ENCODE measurements at regions not wholly inside any gene's neighbourhood (a gene's known extent, or its start where the extent isn't known, plus 50 kb on each side); places are given as distances from the start of the nearest gene placed in this dataset.

DNA sequence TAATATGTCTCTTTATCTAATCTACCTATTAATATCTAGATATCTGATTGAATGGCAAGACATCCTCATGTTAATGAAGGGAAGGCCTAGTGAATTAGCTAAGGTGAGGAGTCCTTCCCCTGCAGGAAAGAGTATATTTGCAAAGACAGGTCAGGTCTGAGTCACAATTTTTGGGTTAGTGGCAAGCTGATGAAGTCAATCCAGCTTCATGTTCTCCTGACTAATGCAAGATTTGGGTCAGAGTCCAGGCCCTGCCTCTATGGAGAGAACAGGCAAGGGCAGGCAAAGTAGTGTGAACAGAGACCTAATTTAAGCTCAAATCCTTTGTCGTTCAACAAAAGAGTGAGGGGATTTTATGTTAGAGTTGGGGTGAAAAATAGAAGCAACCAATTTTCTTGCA lies 496.7 kb downstream of the BMP2 start:
- no peak for DNase-seq

DNA sequence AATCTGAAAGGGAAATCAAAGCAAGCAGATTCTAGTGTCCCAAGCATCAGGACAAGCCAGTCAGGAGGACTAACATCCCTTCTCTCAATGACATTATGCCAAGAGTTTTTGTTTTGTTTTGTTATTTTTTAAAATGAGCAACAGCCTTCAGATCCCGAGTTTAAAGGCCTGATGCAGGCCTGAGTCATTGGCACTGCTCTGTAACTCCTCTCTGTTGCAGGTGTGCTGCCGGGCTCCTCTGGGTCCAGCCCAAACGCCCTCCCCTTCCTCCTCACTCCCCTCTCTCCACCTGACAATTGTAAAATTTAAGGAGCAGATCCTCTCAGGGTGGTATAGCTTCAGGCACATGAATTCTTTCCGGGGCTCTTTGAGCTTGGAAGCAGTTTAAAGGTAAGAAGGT lies 502.0 kb downstream of the BMP2 start:
- no peak for DNase-seq

GRCh38 chr20:7272512-7272911 lies 505.0 kb downstream of the BMP2 start:
- DNase-seq, result no peak

DNA sequence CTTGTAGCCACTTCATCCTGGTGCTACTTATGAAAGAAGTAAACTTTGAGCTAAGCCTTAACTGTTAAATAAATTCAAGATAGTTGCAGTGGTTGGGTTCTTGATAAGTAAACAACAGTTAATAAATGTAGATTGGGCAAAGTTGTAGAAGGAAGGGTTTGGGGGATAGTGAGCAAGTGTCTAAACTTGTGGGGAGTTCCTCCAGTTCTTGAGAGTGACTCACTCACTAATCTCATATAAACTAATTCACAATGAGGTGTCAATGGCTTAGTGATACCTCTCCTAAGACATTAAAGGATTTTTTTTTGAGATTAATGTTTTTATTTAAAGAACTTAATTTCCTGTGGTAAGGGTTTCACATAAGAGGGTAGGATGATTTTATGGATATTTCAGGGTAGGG lies 507.4 kb downstream of the BMP2 start:
- DNase-seq, result no peak

DNA sequence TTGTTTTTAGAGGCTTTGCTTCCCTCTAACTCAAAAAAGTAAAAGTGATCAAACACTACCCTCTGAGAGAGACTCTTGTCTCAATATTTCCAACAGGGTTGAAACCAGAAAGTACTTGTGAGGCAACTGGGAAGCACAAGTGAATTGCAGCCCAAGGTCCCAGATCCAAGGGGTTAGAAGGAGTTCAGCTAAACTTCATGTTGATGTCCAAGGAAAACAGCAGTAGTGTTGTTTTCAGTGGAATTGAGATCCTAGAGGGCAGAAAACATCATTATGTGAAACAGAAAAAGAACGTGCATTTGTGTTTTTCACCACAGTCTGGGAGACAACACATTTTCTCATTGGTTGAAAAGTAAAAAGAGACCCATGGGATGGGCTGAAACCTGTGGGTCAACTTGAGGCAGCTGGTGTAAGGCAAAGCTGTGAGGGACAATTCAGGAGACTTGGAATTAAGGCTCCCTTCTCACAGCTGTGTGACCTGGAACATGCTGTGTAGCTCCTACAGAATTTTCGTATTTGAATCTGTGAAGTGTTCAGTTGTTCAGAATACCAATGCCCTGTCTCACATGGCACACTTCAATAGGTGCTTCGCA lies 508.3 kb downstream of the BMP2 start:
- no peak for DNase-seq

DNA sequence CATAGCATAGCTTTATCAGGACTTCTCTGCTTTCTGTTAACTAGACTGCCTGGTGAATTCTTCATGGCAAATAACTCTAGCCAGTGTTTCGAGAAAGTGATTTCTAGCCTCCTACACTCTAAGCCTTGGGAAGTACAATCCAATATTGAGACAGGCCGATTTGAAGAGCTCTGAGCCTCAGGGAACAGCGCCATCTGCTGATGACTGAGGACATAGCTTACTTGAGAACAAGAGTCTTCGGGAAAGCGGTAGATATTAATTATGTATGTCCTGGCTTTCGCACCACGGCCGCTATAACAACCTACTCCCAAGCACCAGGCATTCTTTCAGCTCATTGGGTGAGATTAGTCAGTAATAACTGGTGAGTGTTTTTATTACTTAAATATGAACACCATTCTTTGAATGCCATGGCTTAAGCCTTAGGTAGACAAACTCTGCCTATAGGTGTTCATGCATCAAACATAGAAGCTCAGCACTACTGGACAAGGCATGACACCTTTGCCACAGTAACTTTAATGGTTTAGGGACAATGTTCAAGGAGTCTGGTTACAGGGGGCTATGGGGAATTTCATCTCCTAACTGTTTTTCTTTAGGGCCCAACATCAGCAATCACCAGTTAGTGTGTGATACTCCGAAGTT lies 518.6 kb downstream of the BMP2 start:
- DNase-seq, result peak; percentile 86

DNA sequence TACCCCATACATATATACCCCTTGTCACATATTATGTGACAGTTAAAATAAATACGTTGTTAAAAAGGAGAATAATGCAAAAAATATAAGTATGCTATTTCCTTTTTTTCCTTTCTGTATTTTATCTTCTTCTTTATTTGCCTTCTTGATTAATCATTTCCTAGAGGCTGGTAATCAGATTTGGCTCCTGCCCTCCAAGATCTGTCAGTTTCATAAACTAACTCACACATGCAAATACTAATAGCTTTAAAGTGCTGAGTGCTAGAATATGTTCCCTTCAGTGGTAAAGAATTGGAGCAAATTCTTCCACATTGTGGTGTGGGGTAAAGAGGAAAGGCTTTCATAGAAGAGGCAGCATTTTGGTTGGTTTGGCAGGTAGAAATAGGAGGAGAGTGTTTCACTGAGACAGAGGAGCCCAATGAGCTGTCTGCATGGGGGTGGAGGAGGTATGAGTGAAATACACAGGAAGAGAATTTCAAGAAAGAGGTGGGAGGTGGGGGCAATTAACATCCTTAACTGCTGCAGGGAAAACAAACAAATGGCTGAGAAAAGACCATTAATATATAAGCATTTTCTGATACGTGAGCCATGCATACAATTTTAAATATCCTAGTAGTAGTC lies 523.9 kb downstream of the BMP2 start:
- no peak for DNase-seq

GRCh38 chr20:7291946-7292345 lies 524.5 kb downstream of the BMP2 start:
- no peak for DNase-seq

DNA sequence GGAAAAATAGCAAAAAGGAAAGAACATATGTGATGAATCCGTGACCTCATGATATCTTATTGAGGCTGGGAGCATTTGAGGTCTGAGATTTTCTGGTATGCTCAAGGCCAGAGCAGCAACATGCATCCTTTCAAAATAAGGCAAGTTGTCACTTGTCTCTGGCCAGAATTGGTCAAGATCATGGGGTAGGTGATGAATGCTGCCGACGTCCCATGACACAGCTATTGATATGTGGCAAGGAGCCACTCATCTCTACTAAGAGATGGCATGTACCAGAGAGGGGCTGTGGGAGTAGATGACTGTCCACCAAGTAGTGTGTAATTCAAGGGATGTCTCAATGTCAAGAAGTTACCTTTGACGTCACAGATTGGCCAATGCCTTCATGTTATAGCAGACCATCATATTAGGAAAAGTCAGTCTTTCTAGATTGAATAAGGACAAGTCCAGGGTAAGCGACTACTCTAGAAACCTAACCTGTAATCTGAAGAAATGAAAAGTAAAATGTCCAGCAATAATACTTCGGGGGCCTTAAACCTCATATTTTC lies 527.4 kb downstream of the BMP2 start:
- DNase-seq, result no peak

DNA sequence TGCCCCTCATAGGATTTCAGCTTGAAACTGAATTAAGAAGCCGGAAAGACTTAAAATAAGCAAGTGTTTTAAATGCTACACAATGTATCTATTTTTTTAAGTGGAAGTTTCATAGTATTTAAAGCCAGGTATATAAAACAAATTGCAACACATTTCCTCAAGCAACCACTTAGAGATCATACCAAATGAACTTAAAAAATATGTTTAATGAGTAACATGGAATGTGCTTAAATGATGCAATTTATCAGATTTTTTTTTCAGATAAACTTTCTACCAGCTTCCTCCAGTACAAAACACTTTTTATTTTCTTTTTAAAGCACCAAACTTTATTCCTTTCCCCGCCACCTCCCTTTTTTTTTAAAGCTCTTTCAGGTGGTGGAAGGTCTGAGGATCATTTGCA lies 534.3 kb downstream of the BMP2 start:
- DNase-seq, result no peak

DNA sequence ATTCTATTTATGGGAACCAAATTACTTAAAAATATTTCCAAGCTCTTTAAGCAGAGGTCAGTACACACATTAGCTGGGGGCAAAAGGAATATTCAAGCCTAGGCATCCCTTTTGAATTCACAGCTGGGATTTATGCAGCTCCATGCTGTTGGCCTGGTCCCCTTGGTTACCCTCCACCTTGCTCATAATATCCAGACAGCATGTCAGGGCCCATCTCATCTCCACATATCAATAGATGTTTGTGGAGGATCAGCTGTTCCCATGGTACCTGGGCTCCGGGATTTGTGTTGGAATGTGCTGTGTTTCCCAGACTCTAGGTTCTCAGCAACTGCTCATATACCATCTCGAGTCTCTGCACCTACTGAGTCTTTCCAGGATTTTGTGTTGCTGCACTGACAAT lies 534.8 kb downstream of the BMP2 start:
- DNase-seq, result no peak

GRCh38 chr20:7305976-7306375 lies 538.5 kb downstream of the BMP2 start:
- no peak for DNase-seq

DNA sequence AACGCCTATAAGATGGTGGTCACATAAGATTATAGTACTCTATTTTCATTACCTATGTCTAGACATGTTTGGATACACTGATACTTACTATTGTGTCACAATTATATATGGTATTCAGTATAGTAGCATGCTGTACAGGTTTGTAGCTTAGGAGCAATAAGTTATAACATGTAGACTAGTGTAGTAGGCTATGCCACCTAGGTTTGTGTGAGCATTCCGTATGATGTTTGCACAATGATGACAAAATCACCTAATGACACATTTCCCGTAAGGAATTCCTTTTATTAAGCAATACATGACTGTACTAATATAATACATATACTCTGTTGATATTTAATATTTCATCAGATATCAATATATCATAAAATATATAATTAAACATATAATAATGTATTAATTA lies 540.7 kb downstream of the BMP2 start:
- no peak for DNase-seq

DNA sequence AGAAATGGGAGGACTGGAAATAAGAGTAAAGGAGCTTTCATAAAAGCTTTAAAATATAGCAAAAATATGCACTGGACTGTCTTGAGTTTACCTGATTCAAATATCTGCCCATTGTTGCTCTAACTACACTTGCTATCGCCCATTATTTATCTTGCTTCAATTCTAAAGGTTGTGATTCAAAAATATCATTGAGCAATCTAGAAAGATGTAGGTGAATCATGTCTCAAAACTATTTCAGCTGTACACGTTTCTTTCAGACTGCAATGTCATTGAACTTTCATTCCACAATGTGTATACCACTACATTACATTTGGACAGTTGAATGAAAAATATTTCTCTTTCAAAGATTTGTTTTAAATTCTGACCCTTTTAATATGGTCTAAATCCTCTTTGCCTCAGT lies 545.6 kb downstream of the BMP2 start:
- DNase-seq, result no peak

DNA sequence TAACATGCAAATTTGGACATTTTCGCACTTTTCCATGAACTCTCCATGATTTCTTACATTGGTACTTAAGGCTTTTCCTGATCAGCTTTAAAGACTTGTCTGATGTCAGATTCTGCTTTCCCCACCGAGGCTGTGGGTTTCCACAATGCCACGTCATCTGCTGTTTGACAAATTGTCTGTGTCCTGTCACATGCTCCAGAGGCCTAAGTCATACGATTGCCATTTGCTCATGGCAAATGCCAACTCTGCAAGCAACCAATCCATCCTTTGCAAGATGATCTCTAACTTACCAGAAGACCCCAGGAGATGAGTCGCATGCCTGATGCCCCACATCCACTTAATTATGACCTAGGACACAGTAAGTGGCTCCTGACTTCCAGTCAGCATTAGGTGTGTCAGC lies 556.5 kb downstream of the BMP2 start:
- no peak for DNase-seq

DNA sequence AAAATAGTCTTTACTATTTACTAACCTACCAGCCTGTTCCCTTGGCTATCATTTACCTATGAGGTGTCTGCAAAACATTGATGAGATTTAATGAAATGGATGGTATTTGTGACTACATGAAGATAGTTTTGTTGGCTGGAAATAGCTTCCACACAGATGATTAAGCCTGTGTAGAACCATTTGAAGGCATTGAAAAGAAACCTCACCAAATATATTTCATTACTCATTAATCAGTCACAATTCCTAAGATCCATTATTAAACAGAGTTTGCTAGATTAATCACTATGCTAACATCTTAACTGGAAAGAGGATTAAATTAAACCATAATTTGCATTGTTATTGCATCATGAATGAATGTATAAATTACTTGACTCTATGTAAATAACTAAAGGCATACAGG lies 560.3 kb downstream of the BMP2 start:
- no peak for DNase-seq

DNA sequence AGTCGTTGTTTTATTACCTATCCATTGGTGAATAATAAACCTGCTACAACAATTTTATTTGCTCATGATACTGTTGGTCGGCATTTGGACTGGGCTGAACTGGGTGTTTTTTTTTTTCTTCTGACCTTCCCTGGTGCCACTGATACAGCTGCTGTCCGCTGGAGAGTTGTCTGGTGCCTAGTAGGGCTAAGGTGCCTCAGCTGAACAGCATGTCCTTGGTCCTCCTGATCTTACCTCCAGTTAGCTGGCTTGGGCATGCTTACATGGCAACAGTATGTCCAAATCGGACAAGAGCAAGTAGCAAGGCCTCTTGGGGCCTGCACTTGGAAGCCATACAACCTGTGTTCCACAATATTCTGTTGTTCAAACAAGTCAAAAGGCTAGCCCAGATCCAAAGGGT lies 563.4 kb downstream of the BMP2 start:
- DNase-seq, result no peak

GRCh38 chr20:7332169-7332568 lies 564.7 kb downstream of the BMP2 start:
- no peak for DNase-seq

GRCh38 chr20:7333841-7334240 lies 566.4 kb downstream of the BMP2 start:
- DNase-seq, result no peak

DNA sequence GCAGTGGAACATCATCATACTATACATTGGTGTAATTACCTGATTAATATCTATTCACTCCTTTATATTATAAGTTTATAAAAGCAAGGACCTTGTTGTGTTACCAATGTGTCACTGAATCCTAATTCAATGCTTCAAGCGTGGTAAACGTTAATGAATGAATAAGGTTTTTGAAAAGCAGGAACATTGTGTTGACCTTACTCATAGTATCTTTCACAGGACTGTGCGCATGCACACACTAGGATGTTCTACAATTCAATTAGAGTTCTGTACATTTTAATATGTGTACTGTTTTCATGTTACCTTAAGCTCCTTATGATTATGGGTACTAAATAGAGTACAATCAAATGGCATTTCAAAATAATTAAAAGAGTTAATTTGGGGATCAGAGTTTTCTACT lies 578.5 kb downstream of the BMP2 start:
- no peak for DNase-seq

DNA sequence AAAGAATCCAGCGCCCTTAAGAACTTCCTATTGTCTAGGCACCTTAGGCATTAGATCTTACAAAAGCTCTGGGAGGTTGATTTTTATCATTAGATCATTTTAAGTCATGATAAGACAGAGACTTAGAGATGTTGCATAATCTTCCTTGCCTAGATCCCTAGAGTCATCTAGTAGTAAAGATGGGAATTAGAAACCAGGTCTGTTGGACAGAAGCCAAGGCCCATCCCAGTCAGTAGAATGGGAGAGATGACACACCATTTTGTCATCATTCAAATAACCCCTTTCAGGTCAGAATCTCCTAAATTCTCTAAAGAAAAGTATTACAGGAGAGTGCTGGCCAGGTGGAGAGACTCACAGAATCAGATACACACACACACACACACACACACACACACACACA lies 579.1 kb downstream of the BMP2 start:
- DNase-seq, result no peak

DNA sequence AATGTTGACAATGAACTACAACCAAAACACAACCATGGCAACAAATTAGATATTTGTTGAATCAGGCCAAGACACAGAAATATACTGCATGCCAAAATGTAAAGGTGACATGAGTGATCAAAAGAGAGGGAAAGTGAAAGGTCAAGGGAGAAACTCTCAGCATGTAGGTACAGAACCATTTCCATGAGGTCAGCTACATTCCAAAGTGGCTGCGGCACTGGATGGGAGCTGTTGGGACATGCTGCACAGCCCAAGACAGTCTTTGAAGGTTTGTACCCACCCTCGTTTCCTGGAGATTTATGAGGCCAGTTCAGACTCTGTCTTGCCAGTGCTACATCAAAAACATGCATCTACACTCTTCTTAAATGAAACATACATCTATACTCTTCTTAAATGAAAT lies 579.9 kb downstream of the BMP2 start:
- DNase-seq, result no peak

DNA sequence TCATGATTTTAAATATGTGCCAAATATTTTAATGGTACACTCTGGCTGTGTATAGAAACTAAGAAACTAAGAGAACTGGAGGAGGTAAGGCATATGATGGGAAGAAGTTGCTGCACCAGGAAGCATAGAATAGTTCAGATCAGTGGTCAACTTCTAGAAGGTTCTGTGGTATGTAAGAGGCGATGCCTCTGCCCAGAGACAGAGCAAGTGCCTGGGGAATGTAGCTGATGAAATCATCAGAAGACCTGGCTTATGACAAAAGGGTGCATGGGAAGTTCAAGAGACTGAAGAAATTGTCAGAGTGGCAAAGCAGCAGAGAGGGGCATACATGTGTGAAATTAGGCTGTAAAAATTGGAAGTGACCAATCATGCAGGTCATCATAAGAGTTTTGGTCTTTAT lies 580.8 kb downstream of the BMP2 start:
- DNase-seq, result no peak

- DNase-seq, result no peak
These were observed 584.7 kb downstream of the BMP2 start for GRCh38 chr20:7352165-7352564.

DNA sequence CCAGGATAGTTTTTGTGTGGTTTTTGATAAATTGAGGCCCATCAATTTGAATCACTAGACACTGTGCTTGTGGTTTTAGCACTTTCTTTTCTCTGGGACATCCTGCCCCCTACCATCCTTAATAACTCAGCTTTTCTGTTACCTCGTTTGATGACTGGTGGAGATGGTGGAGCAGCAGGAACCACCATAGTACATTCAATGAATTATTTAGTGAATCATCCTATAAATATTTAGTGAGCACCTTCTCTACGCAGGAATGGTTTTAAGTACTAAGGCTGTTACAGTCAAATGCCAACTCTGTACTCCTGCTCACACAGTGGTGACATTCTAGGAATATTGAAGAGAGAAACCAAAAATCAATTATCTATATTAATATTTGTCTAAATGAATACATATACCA lies 585.2 kb downstream of the HAO1 start:
- no peak for DNase-seq

Measured in right forelimb (tissue), 1 donor.